IMR-90 (cell line): ENCODE measurements at regions not wholly inside any gene's neighbourhood (a gene's known extent, or its start where the extent isn't known, plus 50 kb on each side); places are given as distances from the start of the nearest gene placed in this dataset.

Source experiments
- ATAC-seq: fragments of 200-7000 bp; cut with Tn5 transposase; 2 replicates; pipeline ENCODE4 v1.9.1; 2020; ENCODE audit warnings: low read depth, mild to moderate bottlenecking, moderate library complexity
- BruUV-seq: library from RNA; stranded (reverse); fragments of 400-500 nt; replicated peaks from 2 replicates; lab custom pipeline; 2021; lab: Mats Ljungman, UMichigan
- CTCF ChIA-PET: fragments of 300-600 bp; formaldehyde crosslinking; extraction: SDS; loops from one replicate; lab custom pipeline; 2021; ENCODE audit warnings: antibody characterized with exemption; lab: Yijun Ruan, JAX
- POLR2A ChIA-PET: fragments of 300-600 bp; sonication (Branson Sonifier 250); formaldehyde crosslinking; loops from one replicate; lab custom pipeline; 2022; ENCODE audit warnings: antibody characterized with exemption; ENCODE audit not compliant: unreplicated experiment; lab: Charles Lee
- DNase-seq: peaks from one replicate; pipeline ENCODE4 v3.0.0; 2013
- H2AFZ ChIP-seq: replicated peaks from 2 replicates; pipeline ENCODE3; 2013; ENCODE audit warnings: low read length, mild to moderate bottlenecking; ENCODE audit not compliant: poor library complexity
- H2AK5ac ChIP-seq: 2 replicates; pipeline ENCODE4 v1.6.1; 2013; ENCODE audit warnings: low read depth, low read length, inconsistent platforms
- H2AK9ac ChIP-seq: replicated peaks from 2 replicates; pipeline ENCODE3; 2013; ENCODE audit warnings: mild to moderate bottlenecking, low read depth, low read length, moderate library complexity; ENCODE audit not compliant: poor library complexity
- H2BK120ac ChIP-seq: 2 replicates; pipeline ENCODE4 v1.6.1; 2013; ENCODE audit warnings: low read depth, low read length, inconsistent platforms
- H2BK15ac ChIP-seq: 3 replicates; pipeline ENCODE4 v1.6.1; 2013; ENCODE audit warnings: low read depth, low read length, inconsistent platforms
- H2BK20ac ChIP-seq: 2 replicates; pipeline ENCODE4 v1.6.1; 2013; ENCODE audit warnings: low read depth, mild to moderate bottlenecking, inconsistent platforms, low read length, moderate library complexity
- H2BK5ac ChIP-seq: 2 replicates; pipeline ENCODE4 v1.6.1; 2013; ENCODE audit warnings: mild to moderate bottlenecking, low read depth, low read length, inconsistent platforms; ENCODE audit not compliant: poor library complexity, severe bottlenecking
- H3K14ac ChIP-seq: replicated peaks from 2 replicates; pipeline ENCODE4 v1.6.1; 2013; ENCODE audit warnings: low read depth, low read length, inconsistent platforms
- H3K18ac ChIP-seq: 2 replicates; pipeline ENCODE4 v1.6.1; 2013; ENCODE audit warnings: low read depth, low read length, control low read depth
- H3K23ac ChIP-seq: 2 replicates; pipeline ENCODE4 v1.6.1; 2013; ENCODE audit warnings: low read depth, low read length, inconsistent platforms
- H3K27ac ChIP-seq: 2 replicates; pipeline ENCODE4 v1.5.1; 2013; ENCODE audit warnings: mild to moderate bottlenecking, control low read depth, low read length; ENCODE audit not compliant: insufficient read depth
- H3K27me3 ChIP-seq: 2 replicates; pipeline ENCODE4 v1.6.1; 2013; ENCODE audit warnings: low read length; ENCODE audit not compliant: control insufficient read depth, insufficient read depth
- H3K36me3 ChIP-seq: 2 replicates; pipeline ENCODE4 v1.6.1; 2013; ENCODE audit warnings: low read length, mixed read lengths; ENCODE audit not compliant: control insufficient read depth, insufficient read depth
- H3K4ac ChIP-seq: 2 replicates; pipeline ENCODE4 v1.6.1; 2013; ENCODE audit warnings: low read depth, low read length, inconsistent platforms
- H3K4me1 ChIP-seq: 2 replicates; pipeline ENCODE4 v1.6.1; 2013; ENCODE audit warnings: low read length, mixed read lengths; ENCODE audit not compliant: control insufficient read depth, insufficient read depth
- H3K4me2 ChIP-seq: 2 replicates; pipeline ENCODE4 v1.6.1; 2013; ENCODE audit warnings: low read depth, mild to moderate bottlenecking, control low read depth, low read length, moderate library complexity
- H3K4me3 ChIP-seq: 2 replicates; pipeline ENCODE4 v1.5.1; 2013; ENCODE audit warnings: low read depth, mild to moderate bottlenecking, control low read depth, low read length, moderate library complexity; ENCODE audit not compliant: insufficient read depth
- H3K56ac ChIP-seq: 2 replicates; pipeline ENCODE4 v1.6.1; 2013; ENCODE audit warnings: low read length, inconsistent platforms; ENCODE audit not compliant: insufficient read depth; ENCODE audit errors: extremely low read depth
- H3K79me1 ChIP-seq, 2 experiments: 2 replicates each; pipeline ENCODE4 v1.6.1; 2013; ENCODE audit warnings: low read length in 2 of 2, inconsistent platforms in 1 of 2, low read depth in 1 of 2
- H3K9ac ChIP-seq: 2 replicates; pipeline ENCODE4 v1.6.1; 2013; ENCODE audit warnings: low read depth, low read length, control low read depth
- H3K9me1 ChIP-seq: 2 replicates; pipeline ENCODE4 v1.6.1; 2013; ENCODE audit warnings: low read length, inconsistent platforms; ENCODE audit not compliant: insufficient read depth
- H3K9me3 ChIP-seq: 2 replicates; pipeline ENCODE4 v1.6.1; 2013; ENCODE audit warnings: low read length; ENCODE audit not compliant: control insufficient read depth, insufficient read depth
- H4K20me1 ChIP-seq: 2 replicates; pipeline ENCODE4 v1.6.1; 2013; ENCODE audit warnings: low read length, inconsistent platforms; ENCODE audit not compliant: insufficient read depth
- H4K5ac ChIP-seq: 2 replicates; pipeline ENCODE4 v1.6.1; 2013; ENCODE audit warnings: mild to moderate bottlenecking, low read depth, low read length, control low read depth
- H4K8ac ChIP-seq, 2 experiments: 2 replicates each; pipeline ENCODE4 v1.6.1; 2013; ENCODE audit warnings: low read depth in 2 of 2, low read length in 2 of 2, control low read depth in 1 of 2, inconsistent platforms in 1 of 2
- H4K91ac ChIP-seq: 2 replicates; pipeline ENCODE4 v1.6.1; 2013; ENCODE audit warnings: low read depth, low read length, inconsistent platforms; ENCODE audit not compliant: insufficient read depth
- CHD1 ChIP-seq: IDR thresholded peaks from 2 replicates; pipeline ENCODE4 v1.6.1; 2012; ENCODE audit warnings: low read depth, low read length, improper control_type of control experiment
- RCOR1 ChIP-seq: IDR thresholded peaks from 2 replicates; pipeline ENCODE4 v1.6.1; 2012; ENCODE audit warnings: mild to moderate bottlenecking, low read length, improper control_type of control experiment; ENCODE audit not compliant: insufficient replicate concordance
- WGBS, 2 experiments: methylation state at CpG; one replicate each; pipeline versions ENCODE4 v1.1.5 to v1.1.7; 2013; ENCODE audit warnings: missing lambda C conversion rate in 2 of 2; ENCODE audit not compliant: insufficient read length in 1 of 2; ENCODE audit errors: extremely low coverage in 2 of 2; 5-methylcytosine and 5-hydroxymethylcytosine counted together
- dilution Hi-C: fragments of 300-500 bp; cut with HindIII; formaldehyde crosslinking; loops from one replicate; pipeline ENCODE4 v1.14.3; 2018; ENCODE audit warnings: low sequenced_read_pairs; ENCODE audit not compliant: unreplicated experiment
- in situ Hi-C: fragments of 300-500 bp; cut with MboI; formaldehyde crosslinking; loops from 3 replicates; pipeline ENCODE4 v1.14.3; 2019; ENCODE audit warnings: low sequenced_read_pairs, inconsistent platforms, mixed read lengths
- intact Hi-C: fragments of 100-400 bp; cut with micrococcal nuclease; formaldehyde crosslinking; loops from 2 replicates; pipeline ENCODE4 v1.10.0; 2022

- H3K36me3 ChIP-seq = no peaks in the 10 kb centered on the region
- peaks cover 2% of the 10 kb centered on the region; the same call in 1 of the 2 replicates for H3K27me3 ChIP-seq
- H3K4me3 ChIP-seq = no peak overlapping the region
- no peaks in the 10 kb centered on the region for H4K20me1 ChIP-seq
- no peaks in the 10 kb centered on the region for H3K79me1 ChIP-seq
- no peak overlapping the region for H4K91ac ChIP-seq
- 58% methylated on average over 2 of the region's 2 CpGs; no CpG with 5 or more reads in 1 of the 2 experiments for WGBS, 2 experiments
- DNase-seq (no peak), ATAC-seq (no peak)
- BruUV-seq = no TSS peak
- no peak overlapping the region for H3K4me2 ChIP-seq
- no peak overlapping the region for H4K5ac ChIP-seq
- H2AK9ac ChIP-seq = no peak overlapping the region
- H2AK5ac ChIP-seq = no peak overlapping the region
- H2BK15ac ChIP-seq = no peak overlapping the region
- no peak overlapping the region for H4K8ac ChIP-seq
- no peak overlapping the region for H3K9ac ChIP-seq
- in situ Hi-C loops = no loop called here
- H3K23ac ChIP-seq = no peak overlapping the region
- no peak overlapping the region for H3K4ac ChIP-seq
- no peak overlapping the region for H3K56ac ChIP-seq
- dilution Hi-C loops = no loop called here
- H3K14ac ChIP-seq = no peak overlapping the region
- no peaks in the 10 kb centered on the region for H3K9me3 ChIP-seq
- intact Hi-C loops = loop anchor here (2.0 kb wide), 1 partner anchor 1093 kb away; no protein-coding TSS in a partner anchor
- no peak overlapping the region for H3K18ac ChIP-seq
- no peak overlapping the region for H2BK120ac ChIP-seq
- H2BK20ac ChIP-seq = no peak overlapping the region
- CTCF ChIA-PET = no interaction called here
- H3K9me1 ChIP-seq = no peaks in the 10 kb centered on the region
- no peaks in the 10 kb centered on the region for H3K4me1 ChIP-seq
- no peak overlapping the region for H3K27ac ChIP-seq
- H2BK5ac ChIP-seq = no peak overlapping the region
- TF ChIP-seq RCOR1 (no peak), CHD1 (no peak)
- POLR2A ChIA-PET = no interaction called here
- H2AFZ ChIP-seq = no peak overlapping the region
Observed at GRCh38 chr3:28669870-28670269, 321.2 kb upstream of the AZI2 start.
